Endodermal cell (in vitro differentiated cells): ENCODE measurements at regions not wholly inside any gene's neighbourhood (a gene's known extent, or its start where the extent isn't known, plus 50 kb on each side); places are given as distances from the start of the nearest gene placed in this dataset.

Source experiments
- DNase-seq: peaks from one replicate; pipeline ENCODE4 v3.0.0-alpha.2; 2017
- H3K27ac ChIP-seq: 2 replicates; pipeline ENCODE4 v1.5.1; 2013; ENCODE audit warnings: mild to moderate bottlenecking, low read depth, low read length, moderate library complexity
- H3K27me3 ChIP-seq: 2 replicates; pipeline ENCODE4 v1.6.1; 2013; ENCODE audit warnings: mild to moderate bottlenecking, low read length, moderate library complexity; ENCODE audit not compliant: insufficient read depth, control insufficient read depth, poor library complexity, severe bottlenecking
- H3K36me3 ChIP-seq: 2 replicates; pipeline ENCODE4 v1.7.0; 2013; ENCODE audit warnings: mild to moderate bottlenecking, low read length, moderate library complexity; ENCODE audit not compliant: control insufficient read depth, insufficient read depth
- H3K4me1 ChIP-seq: one replicate; pipeline ENCODE4 v1.7.0; 2013; ENCODE audit warnings: low read length; ENCODE audit not compliant: control insufficient read depth, insufficient read depth
- H3K4me3 ChIP-seq: 2 replicates; pipeline ENCODE4 v1.5.1; 2013; ENCODE audit warnings: mild to moderate bottlenecking, low read length, moderate library complexity
- H3K9ac ChIP-seq: 2 replicates; pipeline ENCODE4 v1.6.1; 2013; ENCODE audit warnings: mild to moderate bottlenecking, low read length, moderate library complexity; ENCODE audit not compliant: poor library complexity, severe bottlenecking; ENCODE audit errors: extremely low read depth
- H3K9me3 ChIP-seq: 2 replicates; pipeline ENCODE4 v1.6.1; 2013; ENCODE audit warnings: mild to moderate bottlenecking, low read length, moderate library complexity; ENCODE audit not compliant: control insufficient read depth
- H3K27ac Mint-ChIP-seq: 2 replicates; pipeline ENCODE4 v1.8.0; 2020; ENCODE audit warnings: mixed read lengths
- H3K27me3 Mint-ChIP-seq: 2 replicates; pipeline ENCODE4 v1.8.0; 2021; ENCODE audit warnings: mild to moderate bottlenecking, mixed read lengths; ENCODE audit not compliant: insufficient read depth
- H3K36me3 Mint-ChIP-seq: 2 replicates; pipeline ENCODE4 v1.8.0; 2020; ENCODE audit warnings: low read depth, mixed read lengths
- H3K4me1 Mint-ChIP-seq: 2 replicates; pipeline ENCODE4 v1.8.0; 2020; ENCODE audit warnings: mixed read lengths
- H3K4me3 Mint-ChIP-seq: 2 replicates; pipeline ENCODE4 v1.8.0; 2020; ENCODE audit warnings: mild to moderate bottlenecking, moderate library complexity, mixed read lengths
- H3K9me3 Mint-ChIP-seq: 2 replicates; pipeline ENCODE4 v1.8.0; 2020; ENCODE audit warnings: mild to moderate bottlenecking, mixed read lengths
- WGBS, 2 experiments: methylation state at CpG; one replicate each; pipeline versions ENCODE4 v1.1.5 to v1.1.7; 2013; ENCODE audit warnings: missing lambda C conversion rate in 2 of 2, mixed read lengths in 1 of 2; ENCODE audit not compliant: insufficient coverage in 1 of 2, insufficient read length in 1 of 2; 5-methylcytosine and 5-hydroxymethylcytosine counted together
- TF ChIP-seq, protein P1 (sequence below): fragments of 200-600 bp; sonication (generic); conservative IDR thresholded peaks from 2 replicates; pipeline ENCODE4 v1.5.0; 2021; ENCODE audit warnings: antibody characterized with exemption, mild to moderate bottlenecking

DNA sequence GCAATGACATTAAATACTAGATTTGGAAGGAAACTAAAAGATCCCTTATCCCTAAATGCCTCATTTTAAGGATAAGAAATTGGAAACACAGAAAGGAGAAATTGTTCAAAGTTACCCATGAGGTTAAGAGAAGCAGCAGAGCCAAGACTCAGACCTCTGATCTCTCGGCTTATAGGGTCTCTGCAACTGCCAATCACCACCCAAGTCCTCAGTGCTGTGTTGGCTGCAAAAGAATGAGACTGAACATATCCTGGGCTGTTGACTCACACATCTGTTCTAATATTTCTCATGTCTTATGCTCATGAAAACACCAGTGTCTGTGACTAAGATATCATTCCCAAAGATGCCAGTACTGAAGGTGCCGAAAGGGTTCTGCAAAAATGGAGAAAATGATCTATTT is 153.3 kb downstream of the XPNPEP1 start:
- peaks cover 8% of the 10 kb centered on the region for H3K9me3 ChIP-seq
- H3K27me3 ChIP-seq: no peaks in the 10 kb centered on the region
- H3K4me1 ChIP-seq: no peaks in the 10 kb centered on the region
- H3K4me3 Mint-ChIP-seq: no peak overlapping the region
- TF ChIP-seq, protein P1, sequence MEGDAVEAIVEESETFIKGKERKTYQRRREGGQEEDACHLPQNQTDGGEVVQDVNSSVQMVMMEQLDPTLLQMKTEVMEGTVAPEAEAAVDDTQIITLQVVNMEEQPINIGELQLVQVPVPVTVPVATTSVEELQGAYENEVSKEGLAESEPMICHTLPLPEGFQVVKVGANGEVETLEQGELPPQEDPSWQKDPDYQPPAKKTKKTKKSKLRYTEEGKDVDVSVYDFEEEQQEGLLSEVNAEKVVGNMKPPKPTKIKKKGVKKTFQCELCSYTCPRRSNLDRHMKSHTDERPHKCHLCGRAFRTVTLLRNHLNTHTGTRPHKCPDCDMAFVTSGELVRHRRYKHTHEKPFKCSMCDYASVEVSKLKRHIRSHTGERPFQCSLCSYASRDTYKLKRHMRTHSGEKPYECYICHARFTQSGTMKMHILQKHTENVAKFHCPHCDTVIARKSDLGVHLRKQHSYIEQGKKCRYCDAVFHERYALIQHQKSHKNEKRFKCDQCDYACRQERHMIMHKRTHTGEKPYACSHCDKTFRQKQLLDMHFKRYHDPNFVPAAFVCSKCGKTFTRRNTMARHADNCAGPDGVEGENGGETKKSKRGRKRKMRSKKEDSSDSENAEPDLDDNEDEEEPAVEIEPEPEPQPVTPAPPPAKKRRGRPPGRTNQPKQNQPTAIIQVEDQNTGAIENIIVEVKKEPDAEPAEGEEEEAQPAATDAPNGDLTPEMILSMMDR: no peak
- peaks cover 7% of the 10 kb centered on the region for H3K9me3 Mint-ChIP-seq
- no peak overlapping the region for H3K9ac ChIP-seq
- DNase-seq: no peak
- no peaks in the 10 kb centered on the region for H3K36me3 ChIP-seq
- no peaks in the 10 kb centered on the region for H3K36me3 Mint-ChIP-seq
- 76 to 86% methylated on average over 2 of the region's 2 CpGs for WGBS, 2 experiments
- H3K27me3 Mint-ChIP-seq: no peaks in the 10 kb centered on the region
- no peak overlapping the region for H3K27ac Mint-ChIP-seq
- no peaks in the 10 kb centered on the region for H3K4me1 Mint-ChIP-seq
- no peak overlapping the region for H3K27ac ChIP-seq
- no peak overlapping the region for H3K4me3 ChIP-seq

DNA sequence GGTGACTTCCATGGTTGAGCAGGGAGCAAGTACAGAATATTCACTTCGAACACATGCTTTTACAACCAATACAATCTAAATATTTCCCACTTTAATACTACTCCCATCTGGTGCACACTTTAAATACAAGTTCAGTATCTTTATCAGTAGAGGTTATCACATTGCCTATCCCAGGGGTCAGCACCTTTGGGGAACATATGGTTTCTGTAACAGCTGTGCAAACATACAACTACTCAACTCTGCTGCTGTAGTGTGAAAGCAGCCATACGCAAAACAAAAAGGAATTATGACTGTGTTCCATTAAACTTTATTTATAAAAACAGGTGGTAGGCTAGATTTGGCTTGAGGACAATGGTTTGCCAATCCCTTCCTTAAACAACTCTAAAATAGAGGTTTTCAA is 157.5 kb downstream of the XPNPEP1 start:
- Mint-ChIP-seq H3K36me3 (no peaks in the 10 kb centered on the region), H3K9me3 (peaks cover 7% of the 10 kb centered on the region), H3K4me1 (no peaks in the 10 kb centered on the region), H3K4me3 (no peak overlapping the region), H3K27ac (no peak overlapping the region), H3K27me3 (peaks cover 2% of the 10 kb centered on the region)
- Histone ChIP-seq H3K4me3 (no peak overlapping the region), H3K4me1 (no peaks in the 10 kb centered on the region), H3K27me3 (no peaks in the 10 kb centered on the region), H3K27ac (no peak overlapping the region), H3K9ac (no peak overlapping the region), H3K9me3 (peaks cover 17% of the 10 kb centered on the region), H3K36me3 (no peaks in the 10 kb centered on the region)
- no peak for DNase-seq
- TF ChIP-seq, protein P1: no peak
- WGBS, 2 experiments: 79% methylated on average over 1 of the region's 2 CpGs; no CpG with 5 or more reads in 1 of the 2 experiments

DNA sequence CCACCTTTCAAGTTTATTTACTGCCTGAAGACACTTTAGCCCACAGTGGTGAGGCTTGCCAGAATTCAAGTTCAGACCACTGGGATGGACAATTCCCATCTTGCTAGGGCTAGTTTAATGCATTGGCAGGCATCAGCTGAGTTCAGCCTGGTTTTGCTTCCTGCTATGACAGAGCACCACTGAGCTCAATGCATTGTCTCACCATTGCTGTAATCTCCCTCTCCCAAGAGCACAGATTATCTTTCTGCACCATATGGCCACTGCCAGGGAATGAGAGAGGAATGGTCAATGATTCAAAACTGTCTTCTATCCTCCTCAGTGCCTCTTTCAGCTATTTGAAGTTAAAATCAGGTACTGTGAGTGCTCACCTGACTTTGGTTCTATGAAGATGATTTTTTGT is 160.8 kb downstream of the XPNPEP1 start:
- Mint-ChIP-seq H3K27me3 (peaks cover 2% of the 10 kb centered on the region), H3K27ac (no peak overlapping the region)

More for the DNA sequence above, 160.8 kb downstream of the XPNPEP1 start:
- H3K27me3 ChIP-seq: no peaks in the 10 kb centered on the region
- H3K4me3 ChIP-seq: no peak overlapping the region
- no peak for DNase-seq
- no peak overlapping the region for H3K9ac ChIP-seq
- Mint-ChIP-seq H3K36me3 (no peaks in the 10 kb centered on the region), H3K4me3 (no peak overlapping the region), H3K4me1 (no peaks in the 10 kb centered on the region), H3K9me3 (no peaks in the 10 kb centered on the region)
- peaks cover 8% of the 10 kb centered on the region for H3K9me3 ChIP-seq
- H3K27ac ChIP-seq: no peak overlapping the region
- H3K4me1 ChIP-seq: no peaks in the 10 kb centered on the region
- TF ChIP-seq, protein P1: no peak
- H3K36me3 ChIP-seq: no peaks in the 10 kb centered on the region
